Stimulated activated CD4-positive, alpha-beta T cell treated with anti-CD3 and anti-CD28 coated beads, TNF-alpha, amount 100 ng/mL, for 1 hour (primary cell): ENCODE measurements at regions not wholly inside any gene's neighbourhood (a gene's known extent, or its start where the extent isn't known, plus 50 kb on each side); places are given as distances from the start of the nearest gene placed in this dataset.

ENCODE experiments used
- DNase-seq, 3 donors: peaks; one replicate each; pipeline ENCODE4 v3.0.0-alpha.2; 2020; ENCODE audit warnings: low read depth in 3 of 3, low spot score in 1 of 3

DNA sequence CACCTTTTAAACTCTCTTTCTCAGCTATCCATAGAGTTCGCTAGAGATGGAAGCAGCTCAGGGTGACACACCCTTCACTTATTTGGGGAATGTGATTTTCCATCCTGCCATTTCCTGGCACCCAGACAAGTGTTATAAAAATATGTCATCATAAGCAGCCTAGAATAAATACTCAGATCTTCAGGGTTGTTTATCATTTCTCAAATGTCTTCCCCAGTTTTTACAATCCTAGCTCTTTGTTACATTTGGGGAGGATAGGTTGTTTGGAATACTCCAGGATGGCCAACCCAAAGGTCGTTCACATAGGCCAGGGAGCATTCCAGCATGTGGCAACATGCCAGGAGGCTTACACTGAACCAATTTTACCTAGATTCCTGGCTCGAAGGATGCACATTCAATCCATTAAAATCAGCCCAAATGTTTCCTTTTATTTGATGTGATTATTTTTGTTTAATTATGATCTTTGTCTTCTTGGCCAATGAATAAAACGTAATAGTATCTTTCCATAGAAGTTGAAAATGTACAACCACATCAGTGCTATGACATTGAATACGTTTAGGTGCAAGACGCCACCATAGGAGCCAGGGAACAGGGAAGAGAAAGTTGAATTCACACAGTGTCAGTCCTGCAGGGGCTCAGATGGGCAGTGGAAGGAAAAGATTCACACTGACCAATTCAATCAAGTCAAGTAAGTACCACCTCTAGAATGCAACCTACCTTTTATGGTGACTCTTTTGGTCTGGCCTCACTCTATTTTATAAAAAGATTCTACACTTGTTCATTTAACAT, 537.7 kb upstream of the MDFIC2 start:
- no peak for DNase-seq

DNA sequence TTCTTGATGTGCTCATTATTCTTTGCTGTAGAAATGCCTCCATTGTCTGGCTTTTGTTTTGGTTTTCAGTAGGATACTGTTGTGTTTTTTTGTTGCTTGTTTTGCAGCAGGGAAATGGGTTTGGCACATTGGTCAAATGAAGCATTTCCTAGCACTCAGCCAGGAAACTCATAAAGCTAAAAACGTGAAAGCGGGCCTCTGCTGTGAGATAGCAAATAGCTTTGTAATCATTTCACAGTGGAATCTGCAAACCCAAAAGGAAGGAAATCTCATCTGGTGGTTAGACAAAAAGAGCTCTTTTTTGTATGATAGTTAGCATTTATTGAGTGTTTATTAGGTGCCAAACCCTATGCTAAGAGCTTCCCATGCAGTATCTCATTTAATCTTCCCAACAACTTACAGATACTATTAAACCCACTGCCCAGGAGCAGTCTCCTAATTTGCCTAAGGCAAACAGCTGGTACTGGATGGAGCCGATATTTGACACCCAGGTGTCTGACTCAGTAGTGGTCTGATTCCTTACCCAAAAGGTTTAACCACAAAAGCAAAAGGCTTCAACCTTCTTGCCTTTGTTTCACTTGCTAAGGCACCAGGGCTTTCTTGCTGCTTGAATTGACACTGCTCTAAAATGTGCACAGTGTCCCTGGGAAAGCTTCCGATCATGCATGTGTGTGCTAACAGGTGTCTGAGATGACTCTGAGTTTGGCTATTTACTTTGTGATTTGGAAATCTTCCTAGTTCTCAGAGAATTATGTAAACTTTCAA, 527.9 kb upstream of the MDFIC2 start:
- DNase-seq: no peak

- no peak for DNase-seq
Measured at GRCh38 chr3:70833239-70833960, 521.0 kb upstream of the MDFIC2 start.

DNA sequence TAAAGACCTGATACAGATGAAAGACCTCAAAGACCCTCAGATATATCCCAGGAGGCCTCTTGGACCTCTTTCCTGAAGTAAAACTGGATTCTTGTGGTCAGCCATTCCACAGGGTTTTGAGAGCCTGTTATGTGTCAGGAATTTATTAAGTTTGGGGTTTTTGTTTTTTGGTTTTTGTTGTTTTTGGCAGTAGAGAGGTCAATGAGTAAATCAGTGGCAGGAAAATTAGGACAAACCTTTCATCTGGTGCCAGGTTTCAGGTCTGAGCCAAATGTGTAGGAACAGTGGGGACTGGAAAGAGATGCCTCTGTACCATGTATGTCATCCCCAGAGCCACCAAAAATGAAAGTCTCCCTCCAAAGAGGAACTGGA, 520.4 kb upstream of the MDFIC2 start:
- DNase-seq: no peak

DNA sequence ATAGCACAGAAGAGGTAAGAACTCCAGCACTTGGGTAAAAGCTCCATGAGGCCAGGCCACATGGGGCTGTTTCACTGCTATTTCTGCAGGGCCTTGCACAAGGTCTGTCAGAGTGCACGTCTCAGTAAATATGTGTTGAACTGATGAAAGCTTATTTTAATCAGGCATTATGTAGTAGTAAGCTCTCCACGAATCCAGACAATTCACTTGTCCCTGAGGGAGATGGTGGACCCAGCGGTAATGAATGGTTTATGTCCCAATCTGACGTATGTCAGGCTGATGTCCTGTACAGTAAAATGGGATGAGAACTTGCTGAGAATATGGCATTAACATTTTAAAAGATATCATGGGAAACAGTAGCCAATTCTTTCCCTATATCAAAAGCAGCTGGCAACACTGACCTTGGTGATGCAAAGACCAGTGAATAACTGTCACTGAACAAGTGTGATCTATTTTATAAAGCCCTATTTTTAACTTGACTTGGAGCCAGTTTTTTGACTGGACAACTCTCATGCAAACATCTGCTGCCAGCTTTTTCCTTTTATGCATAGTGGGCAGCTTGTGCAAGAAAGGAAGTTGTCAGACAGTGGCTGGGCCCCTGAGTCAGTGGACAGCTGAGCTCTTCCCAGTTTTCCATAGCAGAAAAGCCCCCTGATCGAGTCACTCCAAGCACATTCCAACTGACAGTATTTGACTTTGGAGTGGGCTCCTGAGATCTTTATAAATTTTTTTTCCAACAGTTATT, 519.8 kb upstream of the MDFIC2 start:
- DNase-seq: no peak

GRCh38 chr3:70829092-70829491, 516.7 kb upstream of the MDFIC2 start:
- no peak for DNase-seq

GRCh38 chr3:70824773-70825172, 512.3 kb upstream of the MDFIC2 start:
- no peak for DNase-seq

DNA sequence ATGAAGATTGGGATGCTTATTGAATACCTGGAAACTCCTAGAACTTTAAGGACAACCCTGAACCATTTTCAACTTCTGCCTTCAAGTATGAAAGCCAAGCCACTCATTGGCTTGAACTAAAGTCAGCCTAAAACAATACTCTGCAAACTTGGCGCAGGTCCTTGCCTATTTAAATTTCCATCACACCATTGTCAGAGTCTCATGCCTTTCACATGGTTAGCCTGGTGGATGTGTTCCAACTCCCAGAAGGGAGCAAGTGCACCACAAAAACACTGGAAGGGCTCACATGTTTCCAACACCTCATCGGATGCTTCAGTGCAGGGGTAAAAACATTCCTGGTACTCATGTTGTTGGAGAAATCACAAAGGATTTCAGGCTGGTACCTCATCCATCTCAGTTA, 511.6 kb upstream of the MDFIC2 start:
- DNase-seq: no peak

DNA sequence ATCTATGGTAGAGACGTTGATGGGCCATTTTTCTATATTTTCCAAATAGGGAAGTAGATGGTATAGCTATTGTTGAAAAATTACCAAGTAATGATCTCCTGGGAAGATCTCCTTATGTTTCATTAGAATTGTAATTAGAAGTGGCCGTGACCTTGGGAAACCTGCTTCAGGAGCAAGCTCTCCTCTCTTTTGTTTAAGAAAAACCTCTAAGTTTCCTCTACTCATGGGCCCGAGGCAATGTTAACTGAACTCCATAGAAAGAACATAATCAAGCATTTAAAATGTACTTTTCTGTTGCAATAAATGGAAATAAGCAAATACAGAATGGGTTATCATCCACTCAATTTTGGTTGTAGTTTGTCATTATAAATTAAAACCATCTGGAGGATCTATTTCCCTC, 511.2 kb upstream of the MDFIC2 start:
- DNase-seq: no peak

DNA sequence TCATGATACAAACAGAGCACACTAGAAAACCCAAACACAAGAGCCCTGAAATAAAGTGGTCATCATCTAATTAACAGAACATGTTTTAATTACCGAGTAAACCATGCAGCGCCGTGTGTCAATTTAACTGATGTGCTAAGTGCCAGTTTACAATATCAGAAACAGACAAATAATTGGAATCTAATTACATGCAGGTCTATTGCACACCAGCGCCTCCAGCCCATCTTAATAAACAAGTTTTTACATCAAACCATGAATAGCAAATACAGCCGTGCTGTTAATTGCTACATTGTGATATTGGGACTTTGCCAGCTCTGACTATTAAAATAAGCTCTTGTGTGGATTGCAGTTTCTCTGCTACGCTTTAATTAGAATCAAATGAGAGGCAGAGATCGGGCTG, 510.2 kb upstream of the MDFIC2 start:
- DNase-seq: no peak

GRCh38 chr3:70821602-70822001, 509.2 kb upstream of the MDFIC2 start:
- no peak for DNase-seq

DNA sequence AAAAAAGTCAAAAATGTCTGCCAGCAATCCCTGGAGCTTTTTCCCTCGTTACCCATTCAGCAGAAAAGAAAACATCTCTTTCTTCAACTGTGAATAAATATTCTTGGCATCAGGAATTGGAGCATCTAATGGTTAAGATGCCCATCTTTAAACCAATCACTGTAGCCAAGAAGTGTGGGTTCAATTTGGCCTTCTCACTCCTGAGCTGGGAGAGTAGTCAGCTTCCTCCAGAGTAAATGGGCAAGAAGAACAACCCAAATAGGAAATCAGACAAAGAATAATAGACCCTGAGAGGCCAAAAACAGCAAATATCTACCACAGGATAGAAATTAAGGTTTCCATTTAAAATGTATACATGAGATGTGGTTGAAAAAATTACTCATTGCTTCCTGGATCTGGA, 508.0 kb upstream of the MDFIC2 start:
- DNase-seq: no peak

GRCh38 chr3:70818145-70818544, 505.7 kb upstream of the MDFIC2 start:
- DNase-seq: no peak

- no peak for DNase-seq
Measured at GRCh38 chr3:70816346-70816745, 503.9 kb upstream of the MDFIC2 start.

GRCh38 chr3:70815817-70816216, 503.4 kb upstream of the MDFIC2 start:
- DNase-seq: no peak

DNA sequence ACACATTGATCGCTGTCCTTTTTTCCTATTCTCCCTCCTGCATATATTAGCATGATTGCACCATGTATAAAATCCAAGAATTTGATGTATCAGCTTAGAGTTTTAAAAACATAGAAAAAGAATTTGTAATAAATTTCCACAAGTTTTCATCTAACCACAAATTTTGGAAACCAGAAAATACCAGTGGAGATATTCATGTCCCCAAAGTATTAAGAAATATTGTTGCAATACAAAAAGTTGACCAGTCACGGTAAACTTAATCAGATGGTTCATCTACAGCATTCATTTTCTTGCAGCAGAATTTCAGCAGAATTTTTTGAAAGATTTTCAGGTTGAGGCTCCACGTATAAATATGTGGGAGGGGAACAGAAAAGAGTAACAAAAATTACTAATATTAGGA, 500.9 kb upstream of the MDFIC2 start:
- DNase-seq: no peak

- no peak for DNase-seq
Measured at GRCh38 chr3:70811880-70812279, 499.4 kb upstream of the MDFIC2 start.

DNA sequence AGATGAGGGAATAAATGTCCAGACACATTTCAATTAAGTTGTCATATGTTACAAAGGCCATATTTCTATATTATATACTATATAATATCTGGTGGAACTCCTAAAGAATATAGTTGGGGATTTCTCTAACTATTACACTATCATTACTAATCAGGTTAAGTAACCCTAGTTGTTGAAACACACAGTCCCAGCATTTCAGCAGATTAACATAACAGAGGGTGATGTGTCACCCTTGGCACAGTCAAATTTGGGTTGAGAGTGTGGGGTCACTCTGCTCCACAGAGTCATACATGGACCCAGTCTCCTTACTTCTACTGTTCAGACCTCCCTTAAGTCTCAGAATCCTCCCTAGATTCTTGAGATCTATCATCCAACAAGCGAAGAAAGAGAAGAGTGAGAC, 496.4 kb upstream of the MDFIC2 start:
- no peak for DNase-seq

- DNase-seq: no peak
Measured at GRCh38 chr3:70806556-70806955, 494.1 kb upstream of the MDFIC2 start.

GRCh38 chr3:70806021-70806420, 493.6 kb upstream of the MDFIC2 start:
- no peak for DNase-seq
